MCF 10A (cell line): ENCODE measurements at regions not wholly inside any gene's neighbourhood (a gene's known extent, or its start where the extent isn't known, plus 50 kb on each side); places are given as distances from the start of the nearest gene placed in this dataset.

ENCODE experiments used
- BruUV-seq: library from RNA; stranded (reverse); fragments of 400-500 nt; replicated peaks from 2 replicates; lab custom pipeline; 2021; lab: Mats Ljungman, UMichigan
- CTCF ChIA-PET: fragments of 300-600 bp; sonication (Branson Sonifier 250); formaldehyde crosslinking; extraction: SDS; loops from one replicate; lab custom pipeline; 2021; ENCODE audit warnings: antibody characterized with exemption, inconsistent platforms; lab: Yijun Ruan, JAX
- POLR2A ChIA-PET: fragments of 300-600, 350-650 bp; sonication (Branson Sonifier 250); formaldehyde crosslinking; extraction: SDS; loops from one replicate; lab custom pipeline; 2020; ENCODE audit warnings: antibody characterized with exemption, inconsistent platforms; lab: Yijun Ruan, JAX
- DNase-seq: peaks from one replicate; pipeline ENCODE4 v3.0.0-alpha.2; 2018; ENCODE audit not compliant: unreplicated experiment
- H3K27ac Mint-ChIP-seq: one replicate; pipeline ENCODE4 v1.8.0; 2022; ENCODE audit warnings: mild to moderate bottlenecking, low read depth, mixed read lengths; ENCODE audit not compliant: unreplicated experiment
- H3K27me3 Mint-ChIP-seq: one replicate; pipeline ENCODE4 v1.8.0; 2022; ENCODE audit warnings: mixed read lengths; ENCODE audit not compliant: insufficient read depth, unreplicated experiment
- H3K36me3 Mint-ChIP-seq: one replicate; pipeline ENCODE4 v1.8.0; 2022; ENCODE audit warnings: mild to moderate bottlenecking, moderate library complexity, mixed read lengths; ENCODE audit not compliant: insufficient read depth, unreplicated experiment
- H3K4me1 Mint-ChIP-seq: one replicate; pipeline ENCODE4 v1.8.0; 2022; ENCODE audit warnings: mixed read lengths; ENCODE audit not compliant: insufficient read depth, unreplicated experiment
- H3K4me3 Mint-ChIP-seq: one replicate; pipeline ENCODE4 v1.8.0; 2022; ENCODE audit warnings: mild to moderate bottlenecking, moderate library complexity, mixed read lengths; ENCODE audit not compliant: unreplicated experiment
- H3K9me3 Mint-ChIP-seq: one replicate; pipeline ENCODE4 v1.8.0; 2022; ENCODE audit warnings: mixed read lengths; ENCODE audit not compliant: unreplicated experiment
- intact Hi-C: fragments of 100-400 bp; cut with micrococcal nuclease; formaldehyde crosslinking; loops from 2 replicates; pipeline ENCODE4 v1.14.1; 2022
- TF ChIP-seq, protein P1 (sequence below): fragments of 200-600 bp; IDR thresholded peaks from one replicate; pipeline ENCODE4 v1.8.0; 2022; ENCODE audit warnings: antibody characterized with exemption, mild to moderate bottlenecking; ENCODE audit not compliant: unreplicated experiment

DNA sequence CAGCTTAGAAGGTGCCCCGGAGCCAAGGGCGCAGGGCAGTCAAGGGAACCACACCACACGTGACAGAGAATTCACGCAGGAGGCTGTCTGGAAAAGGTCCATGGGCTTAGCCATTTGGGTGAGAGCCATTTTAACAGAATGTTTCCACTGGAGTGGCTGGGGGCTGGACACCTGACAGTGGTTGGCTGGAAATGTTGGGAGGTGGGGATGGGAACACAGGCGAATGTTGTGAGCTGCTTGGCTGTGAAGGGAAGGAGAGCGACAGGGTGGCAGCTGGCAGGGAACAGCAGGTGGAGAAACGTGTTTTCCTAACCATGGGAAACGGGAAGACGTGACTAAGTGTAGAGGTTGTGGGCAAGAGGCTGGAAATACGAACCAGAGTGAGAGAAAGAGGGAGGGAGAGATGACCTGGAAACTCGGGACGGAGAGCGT is 100.5 kb upstream of the ZNF32 start:
- BruUV-seq: no TSS peak
- TF ChIP-seq, protein P1, sequence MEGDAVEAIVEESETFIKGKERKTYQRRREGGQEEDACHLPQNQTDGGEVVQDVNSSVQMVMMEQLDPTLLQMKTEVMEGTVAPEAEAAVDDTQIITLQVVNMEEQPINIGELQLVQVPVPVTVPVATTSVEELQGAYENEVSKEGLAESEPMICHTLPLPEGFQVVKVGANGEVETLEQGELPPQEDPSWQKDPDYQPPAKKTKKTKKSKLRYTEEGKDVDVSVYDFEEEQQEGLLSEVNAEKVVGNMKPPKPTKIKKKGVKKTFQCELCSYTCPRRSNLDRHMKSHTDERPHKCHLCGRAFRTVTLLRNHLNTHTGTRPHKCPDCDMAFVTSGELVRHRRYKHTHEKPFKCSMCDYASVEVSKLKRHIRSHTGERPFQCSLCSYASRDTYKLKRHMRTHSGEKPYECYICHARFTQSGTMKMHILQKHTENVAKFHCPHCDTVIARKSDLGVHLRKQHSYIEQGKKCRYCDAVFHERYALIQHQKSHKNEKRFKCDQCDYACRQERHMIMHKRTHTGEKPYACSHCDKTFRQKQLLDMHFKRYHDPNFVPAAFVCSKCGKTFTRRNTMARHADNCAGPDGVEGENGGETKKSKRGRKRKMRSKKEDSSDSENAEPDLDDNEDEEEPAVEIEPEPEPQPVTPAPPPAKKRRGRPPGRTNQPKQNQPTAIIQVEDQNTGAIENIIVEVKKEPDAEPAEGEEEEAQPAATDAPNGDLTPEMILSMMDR: no peak
- H3K27ac Mint-ChIP-seq: no peak overlapping the region
- peaks cover 25% of the 10 kb centered on the region for H3K27me3 Mint-ChIP-seq
- H3K36me3 Mint-ChIP-seq: no peaks in the 10 kb centered on the region
- peaks cover 5% of the 10 kb centered on the region for H3K9me3 Mint-ChIP-seq
- ChIA-PET POLR2A (no interaction called here), CTCF (no interaction called here)
- H3K4me3 Mint-ChIP-seq: no peak overlapping the region
- DNase-seq: no peak
- no peaks in the 10 kb centered on the region for H3K4me1 Mint-ChIP-seq
- intact Hi-C loops: no loop called here

DNA sequence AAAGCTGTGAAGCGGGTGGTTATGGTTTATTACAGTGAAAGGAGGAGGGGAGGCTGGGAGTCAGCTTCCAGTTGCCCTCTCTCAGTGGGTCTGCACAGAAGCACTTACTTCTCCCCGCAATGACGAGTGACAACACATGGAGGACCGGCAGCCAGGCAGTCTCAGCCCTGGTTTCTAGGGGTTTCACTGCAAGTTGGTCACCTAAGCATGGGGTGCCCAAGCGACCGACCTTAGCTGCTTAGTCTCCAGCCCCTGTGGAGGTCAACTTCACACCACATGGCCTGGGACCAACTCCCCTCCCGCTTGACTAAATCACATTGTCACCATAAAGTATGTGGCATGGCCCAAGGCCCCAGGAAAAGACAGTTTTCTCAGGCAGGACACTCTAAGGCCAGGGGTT is 99.9 kb upstream of the ZNF32 start:
- intact Hi-C loops: no loop called here
- ChIA-PET CTCF (no interaction called here), POLR2A (no interaction called here)
- H3K27me3 Mint-ChIP-seq: peaks cover 25% of the 10 kb centered on the region
- H3K4me3 Mint-ChIP-seq: no peak overlapping the region
- no peak for DNase-seq
- no peaks in the 10 kb centered on the region for H3K4me1 Mint-ChIP-seq
- TF ChIP-seq, protein P1: no peak
- no peak overlapping the region for H3K27ac Mint-ChIP-seq
- peaks cover 5% of the 10 kb centered on the region for H3K9me3 Mint-ChIP-seq
- BruUV-seq: no TSS peak
- H3K36me3 Mint-ChIP-seq: no peaks in the 10 kb centered on the region

DNA sequence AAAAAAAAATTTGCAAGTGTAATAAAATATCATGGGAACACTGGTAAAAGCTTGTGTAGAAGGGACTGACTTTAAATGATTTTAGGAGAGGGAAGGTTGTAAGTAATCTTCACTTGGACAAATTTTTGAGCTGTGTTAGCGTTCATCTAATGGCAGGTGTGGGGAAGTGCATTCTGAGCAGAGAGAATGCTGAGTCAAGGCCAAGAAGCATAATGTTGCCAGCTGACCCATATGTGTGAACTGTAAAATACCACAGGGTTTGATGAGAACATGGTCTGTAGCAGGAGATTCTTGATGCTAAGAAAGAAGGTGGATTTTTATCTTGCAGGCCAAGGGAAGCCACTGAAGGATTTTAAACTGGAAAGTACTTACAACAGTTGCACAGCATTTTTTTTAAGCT is 98.2 kb upstream of the ZNF32 start:
- intact Hi-C loops: no loop called here
- no TSS peak for BruUV-seq
- Mint-ChIP-seq H3K9me3 (peaks cover 5% of the 10 kb centered on the region), H3K36me3 (no peaks in the 10 kb centered on the region), H3K27ac (no peak overlapping the region), H3K27me3 (peaks cover 25% of the 10 kb centered on the region), H3K4me3 (no peak overlapping the region), H3K4me1 (no peaks in the 10 kb centered on the region)
- no peak for DNase-seq
- POLR2A ChIA-PET: no interaction called here
- TF ChIP-seq, protein P1: no peak
- CTCF ChIA-PET: interaction anchor here (0.5 to 0.9 kb wide), 3 partner anchors 13 to 1963 kb away, joined by 3 to 6 read pairs (median 3); no protein-coding TSS in a partner anchor

DNA sequence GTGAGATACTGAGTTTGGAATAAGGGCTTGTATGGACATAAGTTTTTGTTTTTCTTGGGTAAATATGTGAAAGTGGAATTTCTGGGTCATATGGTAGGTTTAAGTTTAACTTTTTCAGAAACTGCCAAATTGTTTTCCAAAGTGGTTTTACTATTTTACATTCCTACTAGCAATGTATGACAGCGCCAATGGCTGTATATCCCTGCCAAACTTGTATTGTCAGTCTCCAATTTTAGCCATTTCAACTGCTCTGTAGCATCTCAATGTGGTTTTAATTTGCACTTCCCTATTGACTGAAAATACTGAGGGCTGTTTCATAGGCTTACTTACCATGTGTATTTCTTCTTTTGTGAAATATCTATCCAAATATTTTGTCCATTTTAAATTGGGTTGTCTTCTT is 90.5 kb upstream of the ZNF32 start:
- H3K9me3 Mint-ChIP-seq: no peaks in the 10 kb centered on the region
- CTCF ChIA-PET: no interaction called here
- no peak for DNase-seq
- no peak overlapping the region for H3K4me3 Mint-ChIP-seq
- POLR2A ChIA-PET: no interaction called here
- H3K27ac Mint-ChIP-seq: no peak overlapping the region
- peaks cover 21% of the 10 kb centered on the region for H3K27me3 Mint-ChIP-seq
- TF ChIP-seq, protein P1: no peak
- H3K36me3 Mint-ChIP-seq: no peaks in the 10 kb centered on the region
- H3K4me1 Mint-ChIP-seq: no peaks in the 10 kb centered on the region
- intact Hi-C loops: no loop called here
- no TSS peak for BruUV-seq
